Heart left ventricle (tissue), 16 donors: ENCODE measurements at regions not wholly inside any gene's neighbourhood (a gene's known extent, or its start where the extent isn't known, plus 50 kb on each side); places are given as distances from the start of the nearest gene placed in this dataset.
A peak's percentile ranks its signal among the peaks of the same experiment; 100 is the strongest.

Experiments
- ATAC-seq, 4 donors: fragments of 200-7000 bp; cut with Tn5 transposase; one replicate each; pipeline ENCODE4 v1.9.1; 2020 to 2022; ENCODE audit warnings: moderate library complexity in 4 of 4, mild to moderate bottlenecking in 3 of 4, moderate number of reproducible peaks in 1 of 4
- DNase-seq, 5 donors: peaks; one replicate each; pipeline ENCODE4 v3.0.0-alpha.2; 2020
- H3K27ac ChIP-seq, 12 donors: fragments of 200-600 bp; sonication (generic) in 4 of 12; one replicate each; pipeline versions ENCODE4 v1.5.0 to v1.8.0; 2016 to 2022; ENCODE audit warnings: mild to moderate bottlenecking in 2 of 12
- H3K27me3 ChIP-seq, 9 donors: fragments of 200-600 bp; sonication (generic) in 2 of 9; one replicate each; pipeline versions ENCODE4 v1.5.1 to v1.8.0; 2016 to 2022; ENCODE audit warnings: mild to moderate bottlenecking in 3 of 9
- H3K36me3 ChIP-seq, 9 donors: fragments of 200-600 bp; sonication (generic) in 2 of 9; one replicate each; pipeline versions ENCODE4 v1.5.0 to v1.8.0; 2018 to 2022; ENCODE audit warnings: mild to moderate bottlenecking in 2 of 9
- H3K4me1 ChIP-seq, 12 donors: fragments of 200-600 bp; sonication (generic) in 4 of 12; one replicate each; pipeline versions ENCODE4 v1.5.0 to v1.8.0; 2016 to 2022; ENCODE audit warnings: mild to moderate bottlenecking in 3 of 12
- H3K4me3 ChIP-seq, 12 donors: fragments of 200-600 bp; sonication (generic) in 4 of 12; one replicate each; pipeline versions ENCODE4 v1.5.0 to v1.8.0; 2017 to 2022; ENCODE audit warnings: mild to moderate bottlenecking in 9 of 12, moderate library complexity in 4 of 12
- H3K9me3 ChIP-seq, 12 donors: fragments of 200-600 bp; sonication (generic) in 4 of 12; one replicate each; pipeline versions ENCODE4 v1.5.0 to v1.8.0; 2016 to 2022; ENCODE audit warnings: mild to moderate bottlenecking in 1 of 12
- POLR2A ChIP-seq, 2 donors: fragments of 450-650 bp; IDR thresholded peaks; one replicate each; pipeline ENCODE4 v1.6.1; 2017; ENCODE audit warnings: antibody characterized with exemption in 2 of 2, mild to moderate bottlenecking in 2 of 2, moderate library complexity in 2 of 2
- WGBS, 4 donors: extraction: QIAGEN DNeasy Blood & Tissue Kit in 2 of 4; methylation state at CpG; one replicate each; pipeline versions ENCODE4 v1.1.5 to v1.1.7; 2013 to 2018; 5-methylcytosine and 5-hydroxymethylcytosine counted together
- intact Hi-C, 10 donors: fragments of 100-400 bp; cut with DNase I; formaldehyde crosslinking; loops; one replicate each; pipeline versions ENCODE4 v1.11.1 to v1.14.2; 2022
- TF ChIP-seq, protein P1 (sequence below), 12 donors: fragments of 200-600 bp; sonication (generic) in 4 of 12; IDR thresholded peaks; one replicate each; pipeline versions ENCODE4 v1.5.0 to v1.8.0; 2018 to 2022; ENCODE audit warnings: antibody characterized with exemption in 12 of 12, mild to moderate bottlenecking in 5 of 12
- donor health status: ischemic (EF 13 %, LVEDD 7.1; RV severe dilation, severe dysfunction).
- donor health status: healthy with polysubstance abuse.
- donor health status: DM: no; HTN: yes; CAD: no.
- donor health status: DM: no; HTN: no; CAD: no.
- donor health status: ischemic (EF 25% LVEDD 6.9; RV normal size, moderate dysfunction).
- donor health status: ischemic (EF 25% LVEDD 5.7; RV mildly dilated, moderate dysfunction).
- donor health status: healthy.
- donor health status: DM: yes; HTN: yes; CAD: no.
- donor health status: ischemic (EF 35%, LVEDD 5.7; RV mildly dilated, moderate dysfunction).
- donor health status: nonischemic (EF 11% LVEDD 7.7; RV severe dilation, severe dysfunction).
- donor health status: DM: yes; HTN: yes; CAD: no.
- donor health status: PGD.
- donor health status: ischemic (EF 29% LVEDD 5.4; RV normal size, mild dysfunction).
- donor health status: nonischemic (EF 23%, LVEDD 6.1; RV moderate dilation, normal function).

DNA sequence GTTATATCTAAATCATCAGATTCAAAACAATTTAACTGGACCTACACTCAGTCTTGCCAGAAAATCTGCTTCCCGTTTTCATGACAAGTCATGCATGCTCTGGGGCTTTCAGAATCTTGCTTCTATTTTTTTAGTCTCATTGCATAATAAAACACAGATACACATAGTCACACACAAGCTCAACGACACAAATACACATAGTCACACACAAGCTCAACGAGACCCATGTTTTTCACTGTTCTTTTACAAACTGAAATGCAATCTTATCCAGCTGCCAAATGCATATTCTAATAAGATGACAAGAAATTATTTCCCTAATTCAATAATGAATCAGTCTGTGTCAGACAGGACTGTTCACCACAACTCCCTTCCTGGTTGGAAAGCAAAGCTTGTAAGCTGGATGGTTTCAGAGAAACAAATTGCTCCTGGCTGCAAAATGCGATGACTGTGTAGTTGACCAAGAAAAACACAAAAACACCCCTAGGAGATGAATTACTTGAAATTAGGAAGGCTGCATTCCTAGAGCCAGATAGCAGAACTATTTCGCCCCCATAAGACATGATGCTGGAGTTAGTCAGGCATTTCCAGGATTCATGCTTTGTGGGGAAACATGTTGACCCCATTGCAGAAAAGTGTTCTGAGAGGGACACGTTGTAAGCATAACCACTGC lies 208.7 kb downstream of the CHIC2 start:
- 62 to 73% (median 70%) methylated on average over 6 of the region's 6 CpGs for WGBS, 4 donors
- Histone ChIP-seq H3K27ac (peak overlapping the region in 9 of 12 donors; percentile 23 to 81 (median 72)), H3K27me3 (no peaks in the 10 kb centered on the region), H3K4me1 (peaks cover 0 to 13% (median 0%) of the 10 kb centered on the region in 12 donors), H3K4me3 (no peak overlapping the region), H3K9me3 (peaks cover 0 to 20% (median 2%) of the 10 kb centered on the region in 12 donors), H3K36me3 (no peaks in the 10 kb centered on the region)
- peak; percentile 75 to 87 (median 82) for ATAC-seq
- intact Hi-C loops: loop anchor here in 1 of 10 donors (10.0 kb wide), 1 partner anchor 141 kb away; no protein-coding TSS in a partner anchor
- TF ChIP-seq POLR2A (IDR thresholded peaks at IDR 0.05): no peak
- TF ChIP-seq, protein P1, sequence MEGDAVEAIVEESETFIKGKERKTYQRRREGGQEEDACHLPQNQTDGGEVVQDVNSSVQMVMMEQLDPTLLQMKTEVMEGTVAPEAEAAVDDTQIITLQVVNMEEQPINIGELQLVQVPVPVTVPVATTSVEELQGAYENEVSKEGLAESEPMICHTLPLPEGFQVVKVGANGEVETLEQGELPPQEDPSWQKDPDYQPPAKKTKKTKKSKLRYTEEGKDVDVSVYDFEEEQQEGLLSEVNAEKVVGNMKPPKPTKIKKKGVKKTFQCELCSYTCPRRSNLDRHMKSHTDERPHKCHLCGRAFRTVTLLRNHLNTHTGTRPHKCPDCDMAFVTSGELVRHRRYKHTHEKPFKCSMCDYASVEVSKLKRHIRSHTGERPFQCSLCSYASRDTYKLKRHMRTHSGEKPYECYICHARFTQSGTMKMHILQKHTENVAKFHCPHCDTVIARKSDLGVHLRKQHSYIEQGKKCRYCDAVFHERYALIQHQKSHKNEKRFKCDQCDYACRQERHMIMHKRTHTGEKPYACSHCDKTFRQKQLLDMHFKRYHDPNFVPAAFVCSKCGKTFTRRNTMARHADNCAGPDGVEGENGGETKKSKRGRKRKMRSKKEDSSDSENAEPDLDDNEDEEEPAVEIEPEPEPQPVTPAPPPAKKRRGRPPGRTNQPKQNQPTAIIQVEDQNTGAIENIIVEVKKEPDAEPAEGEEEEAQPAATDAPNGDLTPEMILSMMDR (IDR thresholded peaks at IDR 0.05): no peak
- peak in 2 of 5 donors; percentile 27 to 33 for DNase-seq

DNA sequence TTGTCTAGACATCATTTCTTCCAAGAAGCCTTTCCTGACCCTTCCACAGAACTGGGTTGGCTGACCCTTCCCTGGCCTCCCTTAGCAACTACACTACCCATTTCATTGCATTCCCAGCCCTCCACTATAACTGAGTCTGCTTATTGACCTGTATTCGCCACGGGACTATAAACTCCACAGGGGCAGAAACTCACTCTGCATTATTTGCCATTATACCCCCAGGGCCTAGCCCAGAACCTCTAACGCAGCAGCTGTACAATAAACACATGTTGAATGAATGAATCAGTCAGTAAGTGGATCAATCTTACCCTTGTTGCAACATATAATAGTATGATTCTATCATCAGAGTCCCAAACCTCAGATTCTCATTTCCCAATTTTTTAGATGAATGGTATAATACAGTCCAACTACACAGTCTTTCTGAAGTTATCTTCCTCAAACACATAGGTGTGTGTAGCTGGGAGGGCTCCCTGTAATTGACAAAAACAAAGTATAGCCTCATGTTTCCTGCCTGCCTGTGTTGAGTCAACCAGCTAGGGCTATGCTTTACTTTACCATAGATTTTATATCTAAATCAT lies 209.3 kb downstream of the CHIC2 start:
- no peak overlapping the region for H3K4me3 ChIP-seq
- ATAC-seq: peak; percentile 6 to 60 (median 30)
- peaks cover 0 to 13% (median 0%) of the 10 kb centered on the region in 12 donors for H3K4me1 ChIP-seq
- intact Hi-C loops: loop anchor here in 1 of 10 donors (10.0 kb wide), 1 partner anchor 140 kb away; no protein-coding TSS in a partner anchor
- peaks cover 0 to 20% (median 2%) of the 10 kb centered on the region in 12 donors for H3K9me3 ChIP-seq
- TF ChIP-seq, protein P1 (IDR thresholded peaks at IDR 0.05): no peak
- no peak for TF ChIP-seq POLR2A (IDR thresholded peaks at IDR 0.05)
- H3K27me3 ChIP-seq: no peaks in the 10 kb centered on the region
- WGBS, 4 donors: 68 to 75% (median 69%) methylated on average over 3 of the region's 3 CpGs
- no peaks in the 10 kb centered on the region for H3K36me3 ChIP-seq
- DNase-seq: peak in 2 of 5 donors; percentile 36 to 46
- peak overlapping the region in 10 of 12 donors; percentile 12 to 77 (median 60) for H3K27ac ChIP-seq

DNA sequence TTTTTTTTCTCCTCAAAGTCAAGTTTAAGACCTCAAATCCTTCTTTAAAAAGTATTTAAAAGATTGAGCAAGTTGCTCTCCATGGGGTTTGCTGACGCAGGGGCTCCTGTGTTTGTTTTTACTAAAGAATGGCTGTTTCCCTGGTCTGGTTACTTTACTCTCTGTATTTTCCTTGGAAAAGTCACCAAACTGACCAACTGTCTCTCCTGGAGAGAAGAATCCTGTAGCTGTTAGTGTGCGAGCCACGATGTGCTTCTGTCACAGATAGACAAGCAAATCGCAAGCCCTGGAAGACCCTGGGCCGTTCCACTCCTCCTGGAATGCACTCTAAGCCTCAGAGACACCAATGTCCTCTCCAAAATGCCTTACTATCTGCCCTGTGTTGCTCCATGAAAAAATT lies 212.1 kb downstream of the CHIC2 start:
- TF ChIP-seq POLR2A (IDR thresholded peaks at IDR 0.05): no peak
- TF ChIP-seq, protein P1 (IDR thresholded peaks at IDR 0.05): no peak
- Histone ChIP-seq H3K36me3 (no peaks in the 10 kb centered on the region), H3K27me3 (no peaks in the 10 kb centered on the region), H3K9me3 (peaks cover 0 to under 1% (median 0%) of the 10 kb centered on the region in 12 donors), H3K27ac (peak overlapping the region in 6 of 12 donors; percentile 4 to 69 (median 32)), H3K4me3 (no peak overlapping the region), H3K4me1 (peaks cover 0 to 13% (median 0%) of the 10 kb centered on the region in 12 donors)
- DNase-seq (peak in 2 of 5 donors; percentile 33 to 46), ATAC-seq (peak in 2 of 4 donors; percentile 24 to 35)
- 55 to 62% (median 60%) methylated on average over 5 of the region's 5 CpGs for WGBS, 4 donors
- intact Hi-C loops: loop anchor here in 1 of 10 donors (10.0 kb wide), 1 partner anchor 138 kb away; no protein-coding TSS in a partner anchor

DNA sequence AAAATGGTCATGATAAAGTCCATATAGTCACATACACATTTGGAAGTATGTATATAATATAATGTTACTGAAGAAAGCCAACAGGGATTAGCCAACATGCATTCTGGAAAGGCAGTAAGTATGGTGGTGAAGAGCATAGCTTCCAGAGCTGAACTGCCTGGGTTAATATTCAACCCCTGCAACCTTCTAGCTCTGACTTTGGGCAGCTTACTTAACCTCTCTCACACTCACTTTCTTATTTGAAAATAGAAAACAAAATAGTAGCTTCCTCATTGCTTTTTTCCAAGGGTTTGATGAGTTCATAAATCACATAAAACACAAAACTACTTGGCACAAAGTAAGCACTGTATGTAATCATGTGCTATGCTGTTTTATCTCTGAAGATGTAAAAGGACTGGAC lies 216.4 kb downstream of the CHIC2 start:
- Histone ChIP-seq H3K27ac (no peak overlapping the region), H3K4me1 (peaks cover 0 to 7% (median 0%) of the 10 kb centered on the region in 12 donors), H3K27me3 (no peaks in the 10 kb centered on the region), H3K4me3 (no peak overlapping the region), H3K9me3 (no peaks in the 10 kb centered on the region), H3K36me3 (no peaks in the 10 kb centered on the region)
- DNase-seq (no peak), ATAC-seq (no peak)
- TF ChIP-seq, protein P1 (IDR thresholded peaks at IDR 0.05): no peak
- TF ChIP-seq POLR2A (IDR thresholded peaks at IDR 0.05): no peak
- intact Hi-C loops: no loop called here
